PC-3 (cell line): ENCODE measurements at regions not wholly inside any gene's neighbourhood (a gene's known extent, or its start where the extent isn't known, plus 50 kb on each side); places are given as distances from the start of the nearest gene placed in this dataset.

Source experiments
- ATAC-seq: fragments of 200-7000 bp; cut with Tn5 transposase; 2 replicates; pipeline ENCODE4 v1.9.1; 2020; ENCODE audit warnings: mild to moderate bottlenecking, moderate library complexity
- BruUV-seq: library from RNA; stranded (reverse); fragments of 400-500 nt; replicated peaks from 2 replicates; lab custom pipeline; 2021; lab: Mats Ljungman, UMichigan
- CTCF ChIA-PET: fragments of 300-600 bp; sonication (Branson Sonifier 250); formaldehyde crosslinking; loops from one replicate; lab custom pipeline; 2022; ENCODE audit warnings: antibody characterized with exemption; lab: Charles Lee
- POLR2A ChIA-PET: fragments of 300-600 bp; sonication (Branson Sonifier 250); formaldehyde crosslinking; loops from one replicate; lab custom pipeline; 2022; ENCODE audit warnings: antibody characterized with exemption; ENCODE audit not compliant: unreplicated experiment; lab: Charles Lee
- DNase-seq: peaks from one replicate; pipeline ENCODE4 v3.0.0-alpha.2; 2015
- H2AFZ ChIP-seq: fragments of 300-600 bp; sonication (generic); 2 replicates; pipeline ENCODE4 v1.6.0; 2016; ENCODE audit warnings: antibody characterized with exemption, low read length
- H3F3A ChIP-seq: fragments of 300-600 bp; sonication (generic); one replicate; pipeline ENCODE4 v1.6.0; 2017; ENCODE audit warnings: antibody characterized with exemption, low read length, control low read depth, mild to moderate bottlenecking; ENCODE audit not compliant: unreplicated experiment
- H3K27ac ChIP-seq: fragments of 300-600 bp; sonication (generic); 2 replicates; pipeline ENCODE4 v1.5.1; 2016; ENCODE audit warnings: mild to moderate bottlenecking, low read length
- H3K27me3 ChIP-seq: fragments of 300-600 bp; sonication (generic); 2 replicates; pipeline ENCODE4 v1.6.1; 2016; ENCODE audit warnings: low read length, mixed read lengths
- H3K36me3 ChIP-seq: fragments of 300-600 bp; sonication (generic); 2 replicates; pipeline ENCODE4 v1.6.1; 2016; ENCODE audit warnings: low read depth, mixed run types, low read length, mixed read lengths
- H3K4me1 ChIP-seq: fragments of 300-600 bp; sonication (generic); 2 replicates; pipeline ENCODE4 v1.5.1; 2016; ENCODE audit warnings: low read length; ENCODE audit not compliant: insufficient read depth
- H3K4me2 ChIP-seq: fragments of 300-600 bp; sonication (generic); 2 replicates; pipeline ENCODE4 v1.6.0; 2016; ENCODE audit warnings: low read length
- H3K4me3 ChIP-seq: fragments of 300-600 bp; sonication (generic); 2 replicates; pipeline ENCODE4 v1.5.1; 2016; ENCODE audit warnings: mild to moderate bottlenecking, low read length, mixed read lengths
- H3K79me2 ChIP-seq: fragments of 300-600 bp; sonication (generic); 2 replicates; pipeline ENCODE4 v1.6.1; 2017; ENCODE audit warnings: low read length, mixed read lengths
- H3K9ac ChIP-seq: fragments of 300-600 bp; sonication (generic); 2 replicates; pipeline ENCODE4 v1.6.0; 2016; ENCODE audit warnings: mild to moderate bottlenecking, low read length
- H3K9me2 ChIP-seq: fragments of 300-600 bp; sonication (generic); replicated peaks from 2 replicates; pipeline ENCODE4 v1.6.1; 2016; ENCODE audit warnings: mixed run types, low read length, mixed read lengths
- H3K9me3 ChIP-seq: fragments of 300-600 bp; sonication (generic); 2 replicates; pipeline ENCODE4 v1.6.1; 2016; ENCODE audit warnings: low read length, mixed read lengths
- H4K20me1 ChIP-seq: fragments of 300-600 bp; sonication (generic); 2 replicates; pipeline ENCODE4 v1.6.1; 2016; ENCODE audit warnings: low read length, mixed read lengths
- CTCF ChIP-seq: fragments of 300-600 bp; sonication (generic); conservative IDR thresholded peaks from 2 replicates; pipeline ENCODE4 v1.5.1; 2017; ENCODE audit warnings: antibody characterized with exemption, low read depth, mild to moderate bottlenecking, low read length
- EZH2 ChIP-seq: fragments of 300-600 bp; sonication (generic); IDR thresholded peaks from one replicate; pipeline ENCODE4 v1.6.1; 2017; ENCODE audit warnings: antibody characterized with exemption, mild to moderate bottlenecking, low read length; ENCODE audit not compliant: unreplicated experiment
- EZH2phosphoT487 ChIP-seq: fragments of 300-600 bp; sonication (generic); IDR thresholded peaks from 2 replicates; pipeline ENCODE4 v1.6.1; 2018; ENCODE audit warnings: mild to moderate bottlenecking, antibody characterized with exemption, low read length, borderline replicate concordance
- intact Hi-C: fragments of 100-400 bp; cut with micrococcal nuclease; formaldehyde crosslinking; loops from 2 replicates; pipeline ENCODE4 v1.9.0; 2023

GRCh38 chr9:16202914-16203728 lies 650.3 kb downstream of the CCDC171 start:
- no peaks in the 10 kb centered on the region for H3K9me3 ChIP-seq
- H3K4me3 ChIP-seq, result no peak overlapping the region
- TF ChIP-seq EZH2, result no peak
- TF ChIP-seq CTCF, result no peak
- TF ChIP-seq EZH2phosphoT487, result no peak
- BruUV-seq, result no TSS peak
- peaks cover 25% of the 10 kb centered on the region for H3K4me1 ChIP-seq
- H3K4me2 ChIP-seq, result peak overlapping the region; percentile 45
- peak overlapping the region; percentile 41; the same call in 1 of the 2 replicates for H2AFZ ChIP-seq
- no peaks in the 10 kb centered on the region for H3F3A ChIP-seq
- intact Hi-C loops, result no loop called here
- POLR2A ChIA-PET, result interaction anchor here (0.7 kb wide), 1 partner anchor 11 kb away, joined by 5 read pairs; no protein-coding TSS in a partner anchor
- H3K9ac ChIP-seq, result no peak overlapping the region
- ATAC-seq, result peak; percentile 100
- no peaks in the 10 kb centered on the region for H3K79me2 ChIP-seq
- no peaks in the 10 kb centered on the region for H3K9me2 ChIP-seq
- H3K27ac ChIP-seq, result peak overlapping the region; percentile 68
- H3K27me3 ChIP-seq, result no peaks in the 10 kb centered on the region
- CTCF ChIA-PET, result no interaction called here
- no peaks in the 10 kb centered on the region for H3K36me3 ChIP-seq
- DNase-seq, result peak; percentile 86
- no peaks in the 10 kb centered on the region for H4K20me1 ChIP-seq

- peak overlapping the region; percentile 30 for H3K27ac ChIP-seq
- H3K4me3 ChIP-seq, result no peak overlapping the region
- CTCF ChIA-PET, result no interaction called here
Measured at GRCh38 chr9:16203729-16204573, 651.1 kb downstream of the CCDC171 start.

More at GRCh38 chr9:16203729-16204573, 651.1 kb downstream of the CCDC171 start:
- H2AFZ ChIP-seq, result peak overlapping the region; percentile 41; the same call in 1 of the 2 replicates
- POLR2A ChIA-PET, result no interaction called here
- ATAC-seq (peak; percentile 43), DNase-seq (no peak)
- H3K9me3 ChIP-seq, result no peaks in the 10 kb centered on the region
- intact Hi-C loops, result no loop called here
- H4K20me1 ChIP-seq, result no peaks in the 10 kb centered on the region
- H3K4me2 ChIP-seq, result peak overlapping the region; percentile 45
- no peaks in the 10 kb centered on the region for H3K9me2 ChIP-seq
- TF ChIP-seq CTCF (no peak), EZH2phosphoT487 (no peak), EZH2 (no peak)
- H3K36me3 ChIP-seq, result no peaks in the 10 kb centered on the region
- no peaks in the 10 kb centered on the region for H3F3A ChIP-seq
- no TSS peak for BruUV-seq
- no peaks in the 10 kb centered on the region for H3K27me3 ChIP-seq
- no peak overlapping the region for H3K9ac ChIP-seq
- H3K4me1 ChIP-seq, result peaks cover 25% of the 10 kb centered on the region
- H3K79me2 ChIP-seq, result no peaks in the 10 kb centered on the region
